ENCODE measurements at regions not wholly inside any gene's neighbourhood (a gene's known extent, or its start where the extent isn't known, plus 50 kb on each side); places are given as distances from the start of the nearest gene placed in this dataset.
"Not testable (repeated sequence)": the region's sequence is repeated elsewhere in the genome, so short reads cannot be mapped to it uniquely, and the experiment has no call there.

DNA sequence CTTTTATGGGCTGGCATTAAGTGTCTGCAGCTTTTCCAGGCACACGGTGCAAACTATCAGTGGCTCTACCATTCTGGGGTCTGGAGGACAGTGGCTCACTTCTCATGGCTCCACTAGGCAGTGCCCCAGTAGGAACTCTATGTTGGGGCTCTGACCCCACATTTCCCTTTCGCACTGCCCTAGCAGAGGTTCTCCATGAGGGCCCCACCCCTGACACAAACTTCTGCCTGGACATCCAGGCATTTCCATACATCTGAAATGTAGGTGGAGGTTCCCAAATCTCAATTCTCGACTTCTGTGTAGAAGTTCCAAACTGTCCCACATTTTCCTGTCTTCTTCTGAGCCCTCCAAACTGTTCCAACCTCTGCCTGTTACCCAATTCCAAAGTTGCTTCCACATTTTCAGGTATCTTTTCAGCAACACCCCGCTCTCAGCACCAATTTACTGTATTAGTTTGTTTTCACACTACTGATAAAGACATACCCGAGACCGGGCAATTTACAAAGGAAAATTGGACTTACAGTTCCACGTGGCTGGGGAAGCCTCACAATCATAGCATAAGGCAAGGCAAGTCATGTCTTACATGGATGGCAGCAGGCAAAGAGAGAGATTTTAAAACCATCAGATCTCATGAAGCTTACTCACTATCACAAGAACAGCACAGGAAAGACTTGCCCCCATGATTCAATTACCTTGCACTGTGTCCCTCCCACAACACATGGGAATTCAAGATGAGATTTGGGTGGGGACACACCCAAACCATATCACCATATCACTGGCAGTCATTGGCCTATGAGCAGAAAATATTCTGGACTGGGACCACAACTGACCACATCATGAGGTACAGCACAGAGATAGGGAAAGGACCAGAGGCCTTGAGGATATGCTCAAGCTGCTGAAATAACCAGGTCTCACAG, 136.8 kb downstream of the TMEM30B start:
- H3K4me1 ChIP-seq (replicated peaks in 1 of 4; ENCODE audit: control insufficient read depth in 3 of 4, insufficient read depth in 4 of 4, low read length in 3 of 4); POLR2A ChIA-PET (ENCODE audit: partially characterized antibody); H3K4me3 ChIP-seq (ENCODE audit: extremely low read depth in 1 of 4, insufficient read depth in 2 of 4, low read depth in 3 of 4, low read length in 4 of 4); H3K18ac ChIP-seq (ENCODE audit: extremely low read depth, low read length); H3K56ac ChIP-seq (replicated peaks; ENCODE audit: insufficient read length, low read depth, low read length); H2BK20ac ChIP-seq (ENCODE audit: low read length); H4K20me1 ChIP-seq (replicated peaks in 1 of 2; ENCODE audit: control insufficient read depth in 1 of 2, insufficient read depth in 2 of 2, low read length in 2 of 2); H3K36me3 ChIP-seq (ENCODE audit: control insufficient read depth in 2 of 4, insufficient read depth in 4 of 4, low read length in 3 of 4); H3K27me3 ChIP-seq (replicated peaks in 1 of 4; ENCODE audit: control insufficient read depth in 3 of 4, extremely low read depth in 1 of 4, insufficient read depth in 3 of 4, low read length in 3 of 4); H2BK5ac ChIP-seq (ENCODE audit: low read depth, low read length); H2BK120ac ChIP-seq (replicated peaks; ENCODE audit: low read depth, low read length); CTCF ChIA-PET (ENCODE audit: partially characterized antibody); H2AFZ ChIP-seq (ENCODE audit: low read length); H4K8ac ChIP-seq (ENCODE audit: extremely low read depth, insufficient read depth, low read length); H2BK12ac ChIP-seq (ENCODE audit: low read depth, low read length); H3K9ac ChIP-seq (replicated peaks in 1 of 4; ENCODE audit: extremely low read depth in 1 of 4, low read depth in 3 of 4, low read length in 3 of 4); H3K23ac ChIP-seq (ENCODE audit: insufficient read length); H3K14ac ChIP-seq (ENCODE audit: insufficient read length); H4K91ac ChIP-seq (replicated peaks; ENCODE audit: insufficient read length, low read length); H3K4ac ChIP-seq (replicated peaks; ENCODE audit: insufficient read length, low read depth, low read length); H3K4me2 ChIP-seq (ENCODE audit: insufficient read depth in 1 of 2, low read depth in 2 of 2, low read length in 2 of 2); DNase-seq (ENCODE audit: low read depth in 1 of 2, low spot score in 2 of 2); H3K79me2 ChIP-seq (ENCODE audit: control insufficient read depth in 1 of 2, insufficient read depth in 2 of 2, low read length in 2 of 2); H3K23me2 ChIP-seq (ENCODE audit: low read depth, low read length); H3K79me1 ChIP-seq (ENCODE audit: low read depth, low read length); H2BK15ac ChIP-seq (ENCODE audit: low read length); H3K27ac ChIP-seq (ENCODE audit: low read depth, low read length); H4K5ac ChIP-seq (ENCODE audit: insufficient read length, low read depth, low read length); FAIRE-seq; H2AK5ac ChIP-seq (ENCODE audit: low read depth, low read length): not testable (repeated sequence)
- WGBS, 2 experiments (ENCODE audit: extremely low coverage in 1 of 2, insufficient coverage in 1 of 2, insufficient read length in 1 of 2, insufficient replicate concordance in 2 of 2, low coverage in 1 of 2, low lambda C conversion rate in 2 of 2, missing lambda C conversion rate in 1 of 2) = 93% methylated on average over 7 of the region's 7 CpGs; no CpG with 5 or more reads in 1 of the 2 experiments
- H3K9me3 ChIP-seq (ENCODE audit: insufficient read depth in 2 of 2, low read depth in 1 of 2, low read length in 1 of 2) = peaks cover 23 to 35% of the 10 kb centered on the region in 2 experiments
